ENCODE measurements at regions not wholly inside any gene's neighbourhood (a gene's known extent, or its start where the extent isn't known, plus 50 kb on each side); places are given as distances from the start of the nearest gene placed in this dataset.

DNA sequence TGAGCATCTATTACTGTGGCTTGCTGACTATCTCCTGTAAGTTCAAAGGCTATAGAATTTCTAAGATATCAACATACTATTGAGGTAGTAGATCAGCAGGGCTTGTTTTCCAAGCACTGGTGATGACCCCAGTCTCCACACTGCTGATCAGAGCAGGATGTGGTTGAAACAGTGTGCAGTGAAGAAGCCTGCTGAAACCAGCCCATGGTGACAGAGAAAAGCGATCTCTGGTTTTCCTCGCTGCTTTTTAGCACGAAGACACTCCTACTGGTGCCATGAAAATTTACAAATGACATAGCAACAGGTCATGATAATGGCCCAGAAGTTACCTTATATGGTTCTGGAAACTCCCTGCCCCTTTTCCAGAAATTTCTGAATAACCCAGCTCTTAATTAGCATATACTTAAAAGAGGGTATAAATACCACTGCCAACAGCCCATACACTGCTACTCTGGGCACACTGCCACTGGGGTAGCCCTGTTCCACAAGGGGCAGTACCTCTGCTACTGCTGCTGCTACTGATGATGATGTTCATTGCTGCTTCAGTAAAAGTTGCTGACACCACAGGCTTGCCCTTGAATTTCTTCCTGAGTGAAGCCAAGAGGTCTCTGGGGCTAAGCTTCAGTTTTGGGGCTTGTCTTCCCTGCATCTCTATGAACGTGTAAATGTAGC, 1689.5 kb upstream of the PCDH10 start (continued):
- TF ChIP-seq ZBTB4 (CRISPR knock-in tag; IDR thresholded peaks at IDR 0.05) (no peak), SP1 (IDR thresholded peaks at IDR 0.05; ENCODE audit: low read depth, low read length) (no peak), IRF3 (IDR thresholded peaks at IDR 0.05) (no peak), TCF3 (IDR thresholded peaks at IDR 0.05; ENCODE audit: borderline replicate concordance, insufficient read depth, low read depth, low read length) (no peak), KDM1A (IDR thresholded peaks at IDR 0.05; ENCODE audit: borderline replicate concordance) (no peak), PBX3 (IDR thresholded peaks at IDR 0.05; ENCODE audit: insufficient replicate concordance, low read depth, low read length) (no peak), TARDBP (IDR thresholded peaks at IDR 0.05; ENCODE audit: borderline replicate concordance) (no peak), YY1 (IDR thresholded peaks at IDR 0.05; ENCODE audit: low read depth, low read length) (no peak), FOXK2 (IDR thresholded peaks at IDR 0.05) (no peak), ELK1 (IDR thresholded peaks at IDR 0.05; ENCODE audit: low read depth, low read length) (no peak), SMARCA5 (IDR thresholded peaks at IDR 0.05) (no peak), FOXM1 (IDR thresholded peaks at IDR 0.05; ENCODE audit: low read depth, low read length) (no peak), MLLT1 (IDR thresholded peaks at IDR 0.05) (no peak), EGR1 (IDR thresholded peaks at IDR 0.05; ENCODE audit: borderline replicate concordance in 1 of 2, low read depth in 2 of 2, low read length in 2 of 2) (no peak), IKZF1 (conservative IDR thresholded peaks at IDR 0.05) (0 out of 2 replicates have a peak, but pooled peaks have one; percentile 14), NR2C2 (IDR thresholded peaks at IDR 0.05; ENCODE audit: borderline replicate concordance, control insufficient read depth, insufficient read length, low read depth) (no peak), KAT2A (conservative IDR thresholded peaks at IDR 0.05; ENCODE audit: control insufficient read depth, low read depth, low read length) (no peak), PKNOX1 (IDR thresholded peaks at IDR 0.05) (no peak; the same call in 1 of the 2 replicates), CBFB (IDR thresholded peaks at IDR 0.05; ENCODE audit: low read depth) (no peak)
- TF ChIP-seq, protein P1, sequence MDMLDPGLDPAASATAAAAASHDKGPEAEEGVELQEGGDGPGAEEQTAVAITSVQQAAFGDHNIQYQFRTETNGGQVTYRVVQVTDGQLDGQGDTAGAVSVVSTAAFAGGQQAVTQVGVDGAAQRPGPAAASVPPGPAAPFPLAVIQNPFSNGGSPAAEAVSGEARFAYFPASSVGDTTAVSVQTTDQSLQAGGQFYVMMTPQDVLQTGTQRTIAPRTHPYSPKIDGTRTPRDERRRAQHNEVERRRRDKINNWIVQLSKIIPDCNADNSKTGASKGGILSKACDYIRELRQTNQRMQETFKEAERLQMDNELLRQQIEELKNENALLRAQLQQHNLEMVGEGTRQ (IDR thresholded peaks at IDR 0.05; ENCODE audit: borderline replicate concordance, low read depth, low read length) = no peak

Measured in GM12878 (cell line).